DOHH2 (cell line): ENCODE measurements at regions not wholly inside any gene's neighbourhood (a gene's known extent, or its start where the extent isn't known, plus 50 kb on each side); places are given as distances from the start of the nearest gene placed in this dataset.

Experiments used
- CTCF ChIP-seq: fragments of 200-600 bp; sonication (generic); IDR thresholded peaks from one replicate; pipeline ENCODE4 v1.5.1; 2014; ENCODE audit warnings: antibody characterized with exemption, mild to moderate bottlenecking, low read depth, low read length; ENCODE audit not compliant: poor library complexity, severe bottlenecking
- EZH2phosphoT487 ChIP-seq: fragments of 200-600 bp; sonication (generic); IDR thresholded peaks from 2 replicates; pipeline ENCODE4 v1.6.1; 2017; ENCODE audit warnings: borderline replicate concordance, mild to moderate bottlenecking, antibody characterized with exemption, low read length, moderate library complexity, mixed read lengths

GRCh38 chr14:55898938-55899337, 219.3 kb upstream of the PELI2 start:
- TF ChIP-seq CTCF (no peak), EZH2phosphoT487 (no peak)
